Ishikawa (cell line): ENCODE measurements at regions not wholly inside any gene's neighbourhood (a gene's known extent, or its start where the extent isn't known, plus 50 kb on each side); places are given as distances from the start of the nearest gene placed in this dataset.
A peak's percentile ranks its signal among the peaks of the same experiment; 100 is the strongest.

Source experiments
- CEBPB ChIP-seq: IDR thresholded peaks from 2 replicates; pipeline ENCODE4 v1.6.1; 2012
- CREB1 ChIP-seq: IDR thresholded peaks from 2 replicates; pipeline ENCODE4 v1.6.1; 2012; ENCODE audit warnings: low read depth
- EGR1 ChIP-seq: IDR thresholded peaks from 2 replicates; pipeline ENCODE4 v1.6.1; 2012
- EP300 ChIP-seq: IDR thresholded peaks from 2 replicates; pipeline ENCODE4 v1.6.1; 2012; ENCODE audit warnings: borderline replicate concordance
- FOXM1 ChIP-seq: IDR thresholded peaks from 2 replicates; pipeline ENCODE4 v1.6.1; 2012; ENCODE audit warnings: low read depth, borderline replicate concordance
- MAX ChIP-seq: IDR thresholded peaks from 2 replicates; pipeline ENCODE4 v1.6.1; 2012
- NFIC ChIP-seq: IDR thresholded peaks from 2 replicates; pipeline ENCODE4 v1.6.1; 2012
- RAD21 ChIP-seq: IDR thresholded peaks from 2 replicates; pipeline ENCODE4 v1.6.1; 2012; ENCODE audit warnings: low read depth
- REST ChIP-seq: IDR thresholded peaks from 2 replicates; pipeline ENCODE4 v1.6.1; 2012; ENCODE audit warnings: low read depth, mild to moderate bottlenecking
- TAF1 ChIP-seq: IDR thresholded peaks from 2 replicates; pipeline ENCODE4 v1.6.1; 2012; ENCODE audit warnings: low read depth, mild to moderate bottlenecking
- TCF12 ChIP-seq: IDR thresholded peaks from 2 replicates; pipeline ENCODE4 v1.6.1; 2012; ENCODE audit warnings: low read depth
- TEAD4 ChIP-seq: IDR thresholded peaks from 2 replicates; pipeline ENCODE4 v1.6.1; 2012
- USF1 ChIP-seq: IDR thresholded peaks from 2 replicates; pipeline ENCODE4 v1.6.1; 2012
- YY1 ChIP-seq: IDR thresholded peaks from 2 replicates; pipeline ENCODE4 v1.6.1; 2012; ENCODE audit warnings: low read depth
- ZBTB7A ChIP-seq: IDR thresholded peaks from 2 replicates; pipeline ENCODE4 v1.6.1; 2012; ENCODE audit warnings: low read depth

- TF ChIP-seq TCF12, result no peak
- TF ChIP-seq EP300, result no peak
- TF ChIP-seq MAX, result no peak
- TF ChIP-seq TEAD4, result no peak
- TF ChIP-seq REST, result no peak
- no peak for TF ChIP-seq CREB1
- TF ChIP-seq USF1, result no peak
- TF ChIP-seq YY1, result no peak
- no peak for TF ChIP-seq ZBTB7A
- TF ChIP-seq EGR1, result no peak
- no peak for TF ChIP-seq NFIC
- no peak for TF ChIP-seq RAD21
- TF ChIP-seq CEBPB, result no peak
Observed at GRCh38 chr6:21297665-21298064, 295.9 kb upstream of the SOX4 start.

GRCh38 chr6:21299216-21299615 is 294.3 kb upstream of the SOX4 start:
- TF ChIP-seq TAF1 (no peak), EGR1 (no peak), TCF12 (no peak), NFIC (no peak), TEAD4 (no peak), ZBTB7A (no peak), FOXM1 (no peak), MAX (no peak), YY1 (no peak), EP300 (no peak), USF1 (no peak)

GRCh38 chr6:21300439-21300838 is 293.1 kb upstream of the SOX4 start:
- no peak for TF ChIP-seq ZBTB7A
- no peak for TF ChIP-seq TCF12
- no peak for TF ChIP-seq YY1
- no peak for TF ChIP-seq RAD21

GRCh38 chr6:21305893-21306332 is 287.6 kb upstream of the SOX4 start:
- no peak for TF ChIP-seq TEAD4
- TF ChIP-seq TAF1, result no peak
- TF ChIP-seq EGR1, result no peak
- TF ChIP-seq YY1, result no peak
- TF ChIP-seq REST, result no peak
- no peak for TF ChIP-seq EP300
- no peak for TF ChIP-seq ZBTB7A
- TF ChIP-seq CEBPB, result peak; percentile 95

- TF ChIP-seq YY1 (no peak), TCF12 (no peak), TAF1 (no peak), NFIC (no peak), MAX (no peak), FOXM1 (no peak), CEBPB (no peak), CREB1 (no peak), ZBTB7A (no peak), EGR1 (no peak), EP300 (no peak), RAD21 (no peak), REST (no peak), USF1 (no peak), TEAD4 (no peak)
Observed at GRCh38 chr6:21306546-21306945, 287.0 kb upstream of the SOX4 start.
